ENCODE measurements at regions not wholly inside any gene's neighbourhood (a gene's known extent, or its start where the extent isn't known, plus 50 kb on each side); places are given as distances from the start of the nearest gene placed in this dataset.

DNA sequence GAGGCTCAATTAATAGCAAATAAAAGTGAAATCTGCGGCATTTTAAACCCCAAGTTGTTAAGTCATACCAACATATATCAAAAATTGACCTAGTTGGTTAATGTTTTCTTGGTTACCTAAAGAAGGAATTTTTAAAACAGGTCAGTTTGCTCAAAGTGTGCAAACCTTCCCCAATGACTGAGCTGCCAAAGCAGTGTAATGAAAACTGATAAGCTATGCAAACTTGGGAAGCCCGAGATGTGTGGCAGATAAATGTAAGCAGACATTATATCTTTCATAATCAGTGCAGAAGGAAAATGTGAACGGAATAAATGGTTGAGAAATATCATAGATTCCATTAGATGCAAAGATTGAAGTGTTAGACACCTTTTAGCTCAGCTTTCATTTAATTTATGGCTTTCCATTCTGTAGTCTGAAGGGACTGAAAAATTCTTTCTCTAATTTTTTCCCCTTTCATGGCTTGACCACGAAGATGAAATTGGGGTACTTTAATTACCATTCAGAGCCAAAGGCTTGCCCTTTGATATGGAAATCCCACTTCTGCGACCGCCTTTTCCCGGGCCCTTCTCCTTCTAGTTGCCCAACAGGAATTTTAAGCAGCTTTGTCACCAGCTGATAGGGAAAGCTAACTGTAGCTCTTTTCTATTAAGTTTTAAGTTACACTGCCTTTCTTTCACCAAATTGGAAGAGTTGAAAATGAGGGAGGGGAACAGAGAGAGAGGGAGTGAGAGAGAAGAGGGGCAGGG is 306.6 kb upstream of the SOX5 start:
- no peak for DNase-seq

DNA sequence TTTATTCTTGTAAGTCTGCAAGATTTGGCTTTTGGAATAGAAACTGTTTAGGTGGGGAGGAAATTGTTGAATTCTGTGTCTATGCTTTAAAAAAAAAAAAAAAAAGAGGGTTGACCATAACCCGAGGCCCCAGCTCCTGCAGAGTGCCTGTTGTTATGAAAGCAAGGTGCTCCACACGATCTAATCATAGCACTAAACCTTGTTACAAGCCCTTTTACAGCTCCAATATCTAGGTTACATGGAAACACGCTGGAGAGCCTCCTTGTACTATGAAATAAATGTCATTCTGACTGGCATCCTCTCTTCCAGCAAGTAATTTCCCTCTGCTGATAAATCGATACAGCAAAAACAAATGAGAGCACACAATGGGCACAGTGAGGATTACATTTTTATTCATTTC is 303.1 kb upstream of the SOX5 start:
- DNase-seq: no peak

DNA sequence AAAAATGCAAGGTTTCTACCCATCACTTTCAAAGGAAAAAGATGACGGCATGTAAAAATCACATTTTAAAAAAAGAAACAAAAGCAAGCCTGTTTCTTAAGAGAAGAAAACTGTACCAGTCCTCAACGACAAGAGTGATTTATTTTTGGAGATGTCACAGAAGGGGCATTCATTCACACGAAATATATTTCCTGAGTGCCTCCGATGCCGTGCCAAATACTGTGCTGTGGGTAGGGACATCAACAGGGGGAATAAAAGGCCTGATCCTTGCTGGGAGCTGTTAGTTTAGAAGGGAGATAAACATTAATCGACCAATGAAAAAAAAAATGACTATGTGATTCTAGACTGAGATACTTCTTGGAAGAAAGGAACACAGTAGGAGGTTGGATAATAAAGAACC is 297.5 kb upstream of the SOX5 start:
- no peak for DNase-seq

GRCh38 chr12:24246376-24246775 is 296.9 kb upstream of the SOX5 start:
- DNase-seq: no peak

DNA sequence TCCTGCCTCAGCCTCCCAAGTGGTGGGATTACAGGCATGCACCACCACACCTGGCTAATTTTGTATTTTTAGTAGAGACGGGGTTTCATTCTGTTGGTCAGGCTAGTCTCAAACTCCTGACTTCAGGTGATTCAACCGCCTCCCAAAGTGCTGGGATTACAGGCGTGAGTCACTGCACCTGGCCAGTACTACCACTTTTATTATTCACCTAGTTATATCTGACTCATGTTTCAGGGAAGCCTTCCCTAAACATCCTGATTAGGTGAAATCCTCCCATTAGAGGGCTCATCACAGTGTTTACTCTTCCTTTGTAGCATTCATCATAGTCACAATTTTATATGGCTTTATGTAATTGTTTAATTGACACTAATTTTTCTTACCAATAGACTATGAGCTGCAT is 295.3 kb upstream of the SOX5 start:
- DNase-seq: no peak

DNA sequence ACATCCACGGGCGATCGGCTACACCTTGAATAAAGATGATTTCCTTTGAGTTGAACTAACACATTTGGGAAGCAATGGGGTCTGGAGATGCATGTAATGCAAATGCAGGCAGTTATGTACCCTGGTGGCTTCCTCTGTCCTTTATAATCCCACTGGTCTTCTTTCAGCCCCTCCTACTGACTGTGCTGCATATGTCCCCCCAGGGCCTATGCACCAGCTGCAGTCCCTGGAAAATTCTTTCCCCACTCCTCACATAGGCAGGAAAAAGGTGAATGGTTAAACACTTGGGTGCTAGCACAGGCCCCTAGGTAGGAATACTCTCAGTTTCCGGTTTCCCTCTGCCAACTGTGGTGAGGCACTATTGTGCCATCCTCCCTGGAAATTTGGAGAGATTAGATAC is 294.8 kb upstream of the SOX5 start:
- DNase-seq: no peak

DNA sequence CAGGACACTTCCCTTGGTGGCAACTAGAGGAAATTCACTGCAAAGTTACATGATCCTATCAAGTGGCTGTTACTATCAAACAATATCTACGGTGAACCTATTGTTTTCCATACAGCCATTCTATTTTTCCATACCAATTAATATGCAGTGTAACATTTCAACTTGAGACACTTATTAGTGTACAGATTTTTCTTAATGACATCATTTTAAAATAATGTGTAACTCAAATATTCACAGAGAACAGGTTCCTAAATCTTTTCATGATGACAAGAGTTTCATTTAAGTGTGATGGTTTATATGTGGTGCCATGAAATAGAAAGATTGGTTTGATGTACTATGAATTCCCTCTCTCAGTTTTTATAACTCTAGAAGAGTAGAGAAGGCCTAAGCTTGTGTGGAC is 291.2 kb upstream of the SOX5 start:
- no peak for DNase-seq

DNA sequence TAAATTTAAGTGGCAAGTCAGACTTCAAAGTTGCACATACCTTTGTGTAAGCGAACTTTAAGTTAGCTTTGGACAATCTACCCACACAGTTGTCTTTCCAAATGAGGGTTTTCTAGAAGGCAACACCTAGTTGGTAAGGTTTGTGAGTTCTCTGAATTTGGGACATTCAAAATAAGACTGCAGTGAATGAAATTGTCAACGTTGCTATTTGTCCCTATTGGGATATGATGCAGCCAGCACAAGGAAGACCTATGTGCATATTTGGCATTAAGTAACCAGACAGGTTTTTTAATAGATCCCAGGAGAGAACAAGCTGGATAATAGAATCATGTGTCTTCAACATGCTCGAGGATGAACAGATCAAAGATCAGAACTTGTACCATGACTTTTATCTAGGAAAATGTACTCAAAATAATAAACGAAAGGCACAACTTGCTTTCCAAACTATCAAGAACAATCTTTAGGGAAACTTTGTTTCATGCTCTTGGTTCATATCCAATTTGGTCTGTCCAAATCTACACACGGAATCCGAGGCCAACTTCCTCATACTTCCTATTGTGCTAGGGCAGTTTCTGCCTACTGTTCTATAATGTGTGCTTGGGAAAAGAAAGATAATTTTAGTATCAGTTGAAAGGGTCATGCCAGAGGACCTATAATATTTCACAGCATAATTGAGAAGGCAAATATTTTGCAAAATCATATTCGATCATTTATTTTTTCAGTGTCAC is 284.2 kb upstream of the SOX5 start:
- DNase-seq: no peak

DNA sequence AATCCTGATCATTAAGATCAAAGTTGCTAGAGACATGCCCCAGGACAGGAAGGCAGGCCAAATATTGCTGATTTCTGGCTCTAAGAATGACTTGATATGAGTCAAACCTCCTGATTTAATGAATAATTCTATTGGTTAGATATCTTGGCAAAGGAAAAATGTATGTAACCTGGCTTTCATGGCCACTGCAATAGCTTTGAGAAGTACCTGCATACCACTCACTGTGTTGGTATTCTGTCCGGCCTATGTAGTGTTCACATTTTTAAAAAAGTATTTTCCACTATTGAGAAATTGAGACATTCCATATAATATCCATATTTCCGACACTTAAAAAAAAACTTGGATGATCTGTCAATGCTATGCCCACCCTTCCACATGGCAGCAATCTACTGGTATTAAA is 283.1 kb upstream of the SOX5 start:
- no peak for DNase-seq

DNA sequence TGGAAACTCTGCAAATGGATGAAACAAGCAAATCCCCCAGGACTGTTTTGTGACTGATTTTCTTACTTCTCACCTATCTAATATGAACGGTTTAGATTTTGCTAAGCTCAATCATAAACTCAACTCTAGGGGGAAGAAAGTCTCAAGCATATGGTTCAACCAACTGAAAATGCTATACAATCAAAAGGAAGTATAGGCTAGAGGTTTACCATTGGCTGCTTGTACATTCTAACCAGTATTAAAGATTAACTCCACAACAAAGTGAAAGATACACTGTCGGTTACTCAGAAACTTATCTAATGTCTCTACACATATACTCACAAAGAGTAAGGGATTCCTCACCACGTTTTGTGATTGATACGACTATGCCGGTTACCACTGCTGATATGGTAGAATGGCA is 281.8 kb upstream of the SOX5 start:
- no peak for DNase-seq

GRCh38 chr12:24230061-24230701 is 280.7 kb upstream of the SOX5 start:
- DNase-seq: no peak

GRCh38 chr12:24229031-24229700 is 279.7 kb upstream of the SOX5 start:
- peak; percentile 38 for DNase-seq

GRCh38 chr12:24228371-24228770 is 278.9 kb upstream of the SOX5 start:
- no peak for DNase-seq

DNA sequence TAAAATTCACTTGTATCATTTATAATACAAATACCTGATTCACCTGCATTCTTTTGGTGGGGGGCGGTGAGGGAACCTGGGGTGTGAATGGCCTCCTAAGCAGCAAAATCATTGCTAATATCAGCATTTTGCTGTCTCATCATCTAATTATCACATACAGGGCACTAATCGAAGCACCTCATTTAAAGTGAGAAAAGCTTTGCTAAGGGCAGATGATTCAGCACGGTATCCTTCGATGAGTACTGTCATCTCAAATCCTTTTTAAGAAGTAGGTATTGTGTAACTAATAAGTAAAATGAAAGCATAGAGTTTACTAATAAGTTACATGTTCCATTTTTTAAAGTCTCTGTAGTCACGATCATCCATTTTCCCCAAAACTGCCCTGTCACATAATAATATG is 278.1 kb upstream of the SOX5 start:
- DNase-seq: no peak

GRCh38 chr12:24226745-24227350 is 277.4 kb upstream of the SOX5 start:
- no peak for DNase-seq

- DNase-seq: no peak
Observed at GRCh38 chr12:24224401-24224800, 274.9 kb upstream of the SOX5 start.

- no peak for DNase-seq
Observed at GRCh38 chr12:24223926-24224325, 274.5 kb upstream of the SOX5 start.

GRCh38 chr12:24222968-24223367 is 273.5 kb upstream of the SOX5 start:
- no peak for DNase-seq

DNA sequence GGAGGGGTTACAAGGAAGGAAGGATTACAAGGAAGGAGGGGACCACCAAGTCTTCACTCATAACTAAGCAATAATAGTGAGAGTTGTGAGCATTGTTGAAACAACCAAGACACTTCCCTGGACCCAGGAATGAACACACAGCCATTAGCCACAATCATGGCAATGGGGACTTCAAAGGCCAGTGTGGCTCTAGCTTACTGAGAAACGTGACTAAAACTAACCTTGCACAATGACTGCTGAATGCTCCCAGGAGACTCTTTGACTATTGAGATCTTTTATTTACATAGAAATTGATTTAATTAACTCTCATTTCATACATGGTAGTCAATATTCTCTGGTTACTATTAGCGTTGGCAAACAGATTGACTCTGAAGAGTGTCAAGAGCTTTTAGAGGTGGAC is 263.0 kb upstream of the SOX5 start:
- no peak for DNase-seq

GRCh38 chr12:24206621-24207020 is 257.2 kb upstream of the SOX5 start:
- no peak for DNase-seq

DNA sequence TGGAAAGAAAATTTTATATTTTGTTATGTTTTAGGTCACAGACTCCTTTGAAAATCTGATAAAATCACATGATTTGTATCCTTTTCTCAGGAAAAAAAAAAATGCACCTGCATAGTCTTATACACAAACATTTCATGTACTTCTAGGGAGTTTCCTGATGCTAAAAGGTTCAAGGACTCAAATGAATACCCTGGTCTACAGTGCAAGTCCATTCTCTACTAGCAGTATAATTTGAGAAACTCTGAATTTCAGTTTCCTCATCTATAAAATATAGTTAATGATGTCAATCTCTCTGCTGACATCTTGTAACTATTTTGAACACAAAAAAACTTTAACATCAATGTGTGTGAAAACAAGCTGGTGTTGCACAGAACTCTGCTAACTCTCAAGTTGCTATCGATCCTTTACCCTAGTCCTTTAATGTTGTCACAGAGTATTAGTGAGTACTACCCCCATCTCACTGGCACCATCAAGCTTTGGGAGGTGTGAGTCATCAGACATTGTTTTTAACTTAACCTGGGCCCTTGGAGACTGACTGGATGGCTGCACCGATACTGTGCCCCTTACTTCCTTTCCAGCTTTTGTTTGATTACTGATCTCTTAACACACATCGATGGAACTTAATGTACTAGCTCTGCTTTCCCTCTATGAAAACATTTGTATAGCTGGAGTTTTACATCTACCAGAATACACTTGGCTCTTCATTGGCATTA is 251.9 kb upstream of the SOX5 start:
- no peak for DNase-seq

DNA sequence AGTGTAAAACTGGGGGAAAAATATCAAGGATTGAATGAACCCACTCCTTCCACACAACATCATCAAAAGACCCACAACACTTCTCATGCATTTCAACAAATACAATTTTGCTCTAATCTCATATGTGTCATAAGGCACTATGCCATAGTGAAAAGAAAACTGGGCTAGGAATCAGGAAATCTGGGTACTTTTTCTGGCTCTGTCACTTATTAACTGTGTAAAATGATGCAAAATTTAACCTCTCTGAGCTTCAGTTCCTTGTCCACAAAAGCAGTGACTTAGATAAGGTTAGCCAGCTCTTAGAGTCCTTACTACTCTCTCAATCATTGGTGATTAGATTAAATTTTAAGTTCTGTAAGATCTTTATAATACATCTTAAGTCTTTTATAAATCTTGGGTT is 250.5 kb upstream of the SOX5 start:
- no peak for DNase-seq
